ENCODE measurements at regions not wholly inside any gene's neighbourhood (a gene's known extent, or its start where the extent isn't known, plus 50 kb on each side); places are given as distances from the start of the nearest gene placed in this dataset.

DNA sequence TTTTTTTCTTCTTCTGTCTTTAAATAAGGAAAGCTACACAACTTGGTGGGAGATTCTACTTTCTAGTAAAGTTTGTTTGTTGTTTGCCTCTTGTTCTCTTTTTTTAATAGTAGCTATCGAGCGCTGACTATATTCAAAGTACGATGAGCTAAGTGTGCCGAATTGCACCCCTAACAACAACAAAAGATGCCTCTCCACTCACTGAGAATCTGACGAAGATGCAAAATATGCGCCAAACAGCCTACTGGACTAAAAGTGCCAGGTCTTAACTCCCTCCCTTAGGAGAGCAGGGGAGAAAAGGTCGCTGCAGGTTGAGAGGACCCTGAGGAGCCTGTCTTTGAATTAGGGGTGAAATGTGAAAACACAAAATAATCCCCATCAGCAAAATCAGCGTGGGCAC is 713.8 kb upstream of the WWC1 start:
- intact Hi-C loops (cut with micrococcal nuclease): no loop called here
- H3K4me1 ChIP-seq (ENCODE audit: control insufficient read depth, extremely low read depth, insufficient read depth, low read length): no peaks in the 10 kb centered on the region
- dilution Hi-C loops (cut with MboI; ENCODE audit: extremely low pct_ligation_motif_present, low sequenced_read_pairs): no loop called here
- FAIRE-seq: no peak
- BruUV-seq (replicated peaks): no TSS peak
- no peaks in the 10 kb centered on the region for H3K36me3 ChIP-seq (ENCODE audit: control insufficient read depth in 2 of 2, extremely low read depth in 1 of 2, insufficient read depth in 2 of 2, low read length in 2 of 2)
- H2AFZ ChIP-seq (ENCODE audit: low read depth, low read length): no peak overlapping the region
- H3K9ac ChIP-seq (replicated peaks; ENCODE audit: extremely low read depth, insufficient read depth, low read length): no peak overlapping the region
- DNase-seq (ENCODE audit: low read depth, low spot score): no peak
- TF ChIP-seq FOS (IDR thresholded peaks at IDR 0.05; ENCODE audit: borderline replicate concordance, insufficient read depth, low read length): no peak
- no peak for TF ChIP-seq CTCF (IDR thresholded peaks at IDR 0.05; ENCODE audit: extremely low read depth in 1 of 2, insufficient read depth in 1 of 2, low read depth in 1 of 2, low read length in 2 of 2)
- TF ChIP-seq MYC (IDR thresholded peaks at IDR 0.05; ENCODE audit: low read depth, low read length): no peak
- TF ChIP-seq EZH2 (IDR thresholded peaks at IDR 0.05; ENCODE audit: borderline replicate concordance, low read depth, low read length, severe bottlenecking): no peak
- no peak for TF ChIP-seq GATA2 (IDR thresholded peaks at IDR 0.05; ENCODE audit: insufficient read depth, insufficient read length, low read depth, low read length)
- no peak for TF ChIP-seq JUN (IDR thresholded peaks at IDR 0.05; ENCODE audit: borderline replicate concordance, insufficient read depth, insufficient read length, low read depth)
- TF ChIP-seq POLR2A (IDR thresholded peaks at IDR 0.05; ENCODE audit: low read depth, low read length): no peak
- no peak for TF ChIP-seq MAX (IDR thresholded peaks at IDR 0.05; ENCODE audit: insufficient read depth, insufficient read length)
- no peaks in the 10 kb centered on the region for H3K9me3 ChIP-seq (replicated peaks; ENCODE audit: control insufficient read depth, insufficient read depth, low read length)
- H3K4me3 ChIP-seq (replicated peaks in 1 of 3; ENCODE audit: insufficient read depth in 1 of 3, low read depth in 1 of 3, low read length in 3 of 3): no peak overlapping the region
- no peak overlapping the region for H3K27ac ChIP-seq (ENCODE audit: insufficient read depth, low read depth, low read length)
- no peaks in the 10 kb centered on the region for H4K20me1 ChIP-seq (replicated peaks; ENCODE audit: control insufficient read depth, extremely low read depth, insufficient read depth, low read length)
- H3K4me2 ChIP-seq (ENCODE audit: insufficient read depth, low read length): no peak overlapping the region
- CTCF ChIA-PET: no interaction called here
- POLR2A ChIA-PET: no interaction called here
- H3K9me1 ChIP-seq (replicated peaks; ENCODE audit: control insufficient read depth, extremely low read depth, insufficient read depth, low read length): no peaks in the 10 kb centered on the region
- no peaks in the 10 kb centered on the region for H3K79me2 ChIP-seq (ENCODE audit: control insufficient read depth, insufficient read depth, low read length)
- peaks cover 0 to 6% of the 10 kb centered on the region in 2 experiments for H3K27me3 ChIP-seq (ENCODE audit: control insufficient read depth in 2 of 2, insufficient read depth in 2 of 2, low read length in 2 of 2)

All from endothelial cell of umbilical vein (primary cell).